Right kidney (tissue), 1 donor: ENCODE measurements at regions not wholly inside any gene's neighbourhood (a gene's known extent, or its start where the extent isn't known, plus 50 kb on each side); places are given as distances from the start of the nearest gene placed in this dataset.
"Not testable (repeated sequence)": the region's sequence is repeated elsewhere in the genome, so short reads cannot be mapped to it uniquely, and the experiment has no call there.

Experiments used
- DNase-seq: peaks from one replicate; pipeline ENCODE4 v3.0.0-alpha.2; 2016

- no peak for DNase-seq
Observed at GRCh38 chr5:174563899-174564298, 160.5 kb upstream of the MSX2 start.

GRCh38 chr5:174567506-174568141, 156.8 kb upstream of the MSX2 start:
- DNase-seq: no peak

- no peak for DNase-seq
Observed at GRCh38 chr5:174570662-174571061, 153.7 kb upstream of the MSX2 start.

- DNase-seq: no peak
Observed at GRCh38 chr5:174571662-174572397, 152.6 kb upstream of the MSX2 start.

GRCh38 chr5:174572591-174572990, 151.8 kb upstream of the MSX2 start:
- no peak for DNase-seq

- DNase-seq: no peak
Observed at GRCh38 chr5:174573221-174573994, 151.0 kb upstream of the MSX2 start.

- no peak for DNase-seq
Observed at GRCh38 chr5:174575043-174575442, 149.3 kb upstream of the MSX2 start.

GRCh38 chr5:174576042-174576441, 148.3 kb upstream of the MSX2 start:
- DNase-seq: no peak

GRCh38 chr5:174581479-174581878, 142.9 kb upstream of the MSX2 start:
- DNase-seq: no peak

- no peak for DNase-seq
Observed at GRCh38 chr5:174581894-174582293, 142.5 kb upstream of the MSX2 start.

GRCh38 chr5:174583071-174583470, 141.3 kb upstream of the MSX2 start:
- DNase-seq: no peak

- DNase-seq: no peak
Observed at GRCh38 chr5:174585472-174585871, 138.9 kb upstream of the MSX2 start.

- DNase-seq: not testable (repeated sequence)
Observed at GRCh38 chr5:174586163-174586562, 138.2 kb upstream of the MSX2 start.

GRCh38 chr5:174589011-174589410, 135.4 kb upstream of the MSX2 start:
- DNase-seq: no peak

GRCh38 chr5:174589599-174589998, 134.8 kb upstream of the MSX2 start:
- DNase-seq: no peak

GRCh38 chr5:174590820-174591219, 133.6 kb upstream of the MSX2 start:
- no peak for DNase-seq

GRCh38 chr5:174596429-174596828, 128.0 kb upstream of the MSX2 start:
- DNase-seq: no peak

GRCh38 chr5:174599992-174600391, 124.4 kb upstream of the MSX2 start:
- no peak for DNase-seq

GRCh38 chr5:174601946-174602345, 122.4 kb upstream of the MSX2 start:
- no peak for DNase-seq

- DNase-seq: no peak
Observed at GRCh38 chr5:174606153-174606552, 118.2 kb upstream of the MSX2 start.

GRCh38 chr5:174606646-174607045, 117.7 kb upstream of the MSX2 start:
- no peak for DNase-seq

- DNase-seq: no peak
Observed at GRCh38 chr5:174607205-174607604, 117.2 kb upstream of the MSX2 start.

- no peak for DNase-seq
Observed at GRCh38 chr5:174607916-174608315, 116.5 kb upstream of the MSX2 start.
